Neuronal stem cell (in vitro differentiated cells): ENCODE measurements at regions not wholly inside any gene's neighbourhood (a gene's known extent, or its start where the extent isn't known, plus 50 kb on each side); places are given as distances from the start of the nearest gene placed in this dataset.
"Not testable (repeated sequence)": the region's sequence is repeated elsewhere in the genome, so short reads cannot be mapped to it uniquely, and the experiment has no call there.

ENCODE experiments used
- DNase-seq: peaks from one replicate; pipeline ENCODE4 v3.0.0-alpha.2; 2013; ENCODE audit warnings: low spot score
- H2AFZ ChIP-seq: one replicate; pipeline ENCODE4 v1.6.1; 2013; ENCODE audit warnings: mild to moderate bottlenecking, low read length, inconsistent platforms
- H2AK5ac ChIP-seq: 2 replicates; pipeline ENCODE4 v1.6.1; 2013; ENCODE audit warnings: low read depth, mild to moderate bottlenecking, inconsistent platforms, low read length, moderate library complexity, mixed read lengths
- H2BK120ac ChIP-seq: 2 replicates; pipeline ENCODE4 v1.6.1; 2013; ENCODE audit warnings: low read depth, mild to moderate bottlenecking, inconsistent platforms, low read length, moderate library complexity, mixed read lengths
- H2BK12ac ChIP-seq: one replicate; pipeline ENCODE4 v1.6.1; 2013; ENCODE audit warnings: low read length, inconsistent platforms
- H2BK15ac ChIP-seq: 2 replicates; pipeline ENCODE4 v1.6.1; 2013; ENCODE audit warnings: mild to moderate bottlenecking, low read length, inconsistent platforms, mixed read lengths
- H2BK5ac ChIP-seq: one replicate; pipeline ENCODE4 v1.6.1; 2013; ENCODE audit warnings: inconsistent platforms, mild to moderate bottlenecking, low read length, moderate library complexity
- H3K14ac ChIP-seq: one replicate; pipeline ENCODE4 v1.6.1; 2013; ENCODE audit warnings: low read length, inconsistent platforms
- H3K18ac ChIP-seq: 2 replicates; pipeline ENCODE4 v1.6.1; 2013; ENCODE audit warnings: low read length, inconsistent platforms
- H3K23ac ChIP-seq: 2 replicates; pipeline ENCODE4 v1.6.1; 2013; ENCODE audit warnings: low read depth, mild to moderate bottlenecking, mixed read lengths, low read length, inconsistent platforms; ENCODE audit not compliant: poor library complexity
- H3K27ac ChIP-seq: replicated peaks from 3 replicates; pipeline ENCODE4 v1.5.1; 2013; ENCODE audit warnings: low read length, inconsistent platforms
- H3K27me3 ChIP-seq, 3 experiments: 2 replicates each; pipeline ENCODE4 v1.6.1; 2013; ENCODE audit warnings: low read length in 3 of 3, mild to moderate bottlenecking in 2 of 3, inconsistent platforms in 1 of 3, low read depth in 1 of 3, mixed read lengths in 1 of 3, moderate library complexity in 1 of 3; ENCODE audit not compliant: control insufficient read depth in 3 of 3, insufficient read depth in 3 of 3
- H3K36me3 ChIP-seq, 2 donors: replicated peaks in 1 of 2; 2 replicates each; pipeline ENCODE4 v1.6.1; 2013; ENCODE audit warnings: low read length in 2 of 2; ENCODE audit not compliant: control insufficient read depth in 2 of 2, insufficient read depth in 2 of 2
- H3K4ac ChIP-seq: 2 replicates; pipeline ENCODE4 v1.6.1; 2013; ENCODE audit warnings: inconsistent platforms, mild to moderate bottlenecking, low read length, moderate library complexity
- H3K4me1 ChIP-seq, 2 donors: 1 replicate in 1 of 2; 2 replicates in 1 of 2; pipeline ENCODE4 v1.6.1; 2013; ENCODE audit warnings: low read length in 2 of 2, low read depth in 1 of 2; ENCODE audit not compliant: control insufficient read depth in 2 of 2, insufficient read depth in 1 of 2
- H3K4me2 ChIP-seq: one replicate; pipeline ENCODE4 v1.6.1; 2013; ENCODE audit warnings: mild to moderate bottlenecking, low read length, inconsistent platforms; ENCODE audit not compliant: insufficient read depth, poor library complexity, severe bottlenecking
- H3K4me3 ChIP-seq, 2 donors: 2 replicates each; pipeline ENCODE4 v1.5.1; 2013; ENCODE audit warnings: low read length in 2 of 2, mild to moderate bottlenecking in 2 of 2, inconsistent platforms in 1 of 2, moderate library complexity in 1 of 2
- H3K79me1 ChIP-seq: one replicate; pipeline ENCODE4 v1.6.1; 2013; ENCODE audit warnings: low read depth, mild to moderate bottlenecking, inconsistent platforms, low read length, moderate library complexity
- H3K9ac ChIP-seq: one replicate; pipeline ENCODE4 v1.6.1; 2013; ENCODE audit warnings: mild to moderate bottlenecking, low read depth, low read length, inconsistent platforms; ENCODE audit not compliant: poor library complexity
- H3K9me3 ChIP-seq, 2 donors: replicated peaks in 1 of 2; 2 replicates each; pipeline versions ENCODE3 to v1.6.1; 2013; ENCODE audit warnings: low read length in 2 of 2, mild to moderate bottlenecking in 2 of 2, inconsistent platforms in 1 of 2, low read depth in 1 of 2, mixed read lengths in 1 of 2, moderate library complexity in 1 of 2; ENCODE audit not compliant: control insufficient read depth in 2 of 2, insufficient read depth in 1 of 2
- H4K8ac ChIP-seq: one replicate; pipeline ENCODE4 v1.6.1; 2013; ENCODE audit warnings: low read depth, mild to moderate bottlenecking, inconsistent platforms, low read length, moderate library complexity
- H4K91ac ChIP-seq: one replicate; pipeline ENCODE4 v1.6.1; 2013; ENCODE audit warnings: low read length, low read depth, mild to moderate bottlenecking, inconsistent platforms; ENCODE audit not compliant: poor library complexity
- WGBS, 2 donors: extraction: QIAGEN DNeasy Blood & Tissue Kit; methylation state at CpG; one replicate each; pipeline ENCODE4 v1.1.7; 2013; ENCODE audit warnings: missing lambda C conversion rate in 2 of 2, mixed read lengths in 1 of 2; ENCODE audit not compliant: insufficient read length in 2 of 2, insufficient replicate concordance in 1 of 2; ENCODE audit errors: extremely low coverage in 2 of 2; 5-methylcytosine and 5-hydroxymethylcytosine counted together

GRCh38 chr11:45015983-45016382 lies 65.3 kb upstream of the TP53I11 start:
- not testable (repeated sequence) for H3K14ac ChIP-seq, H3K9me3 ChIP-seq, H3K9ac ChIP-seq, H2BK12ac ChIP-seq, H2BK120ac ChIP-seq, H3K79me1 ChIP-seq, H3K4ac ChIP-seq, H2AK5ac ChIP-seq, DNase-seq, H3K23ac ChIP-seq, H3K4me2 ChIP-seq, H4K91ac ChIP-seq, H3K27ac ChIP-seq, H3K18ac ChIP-seq, H2BK5ac ChIP-seq, H4K8ac ChIP-seq, H3K4me1 ChIP-seq, H3K36me3 ChIP-seq, H2AFZ ChIP-seq, H3K4me3 ChIP-seq, H2BK15ac ChIP-seq
- WGBS, 2 donors: no CpG with 5 or more reads among the region's 5 CpGs
- peaks cover 0 to 21% (median 0%) of the 10 kb centered on the region in 3 experiments for H3K27me3 ChIP-seq

- not testable (repeated sequence) for H2BK12ac ChIP-seq, H2BK5ac ChIP-seq, H3K18ac ChIP-seq, H2BK120ac ChIP-seq, H3K4ac ChIP-seq, H3K23ac ChIP-seq, H3K79me1 ChIP-seq, H3K9ac ChIP-seq, H2AFZ ChIP-seq, H3K4me2 ChIP-seq, H2AK5ac ChIP-seq, DNase-seq, H3K14ac ChIP-seq, H4K8ac ChIP-seq, H2BK15ac ChIP-seq, H3K36me3 ChIP-seq, H4K91ac ChIP-seq, H3K4me3 ChIP-seq, H3K9me3 ChIP-seq, H3K4me1 ChIP-seq, H3K27ac ChIP-seq
- H3K27me3 ChIP-seq: peaks cover 0 to 24% (median 0%) of the 10 kb centered on the region in 3 experiments
- WGBS, 2 donors: no CpG with 5 or more reads among the region's 4 CpGs
Measured at GRCh38 chr11:45016446-45016845, 65.8 kb upstream of the TP53I11 start.

- H4K91ac ChIP-seq: no peak overlapping the region
- DNase-seq: no peak
- H2BK120ac ChIP-seq: no peak overlapping the region
- no peak overlapping the region for H2AK5ac ChIP-seq
- no peak overlapping the region for H3K14ac ChIP-seq
- H3K4ac ChIP-seq: no peak overlapping the region
- H3K9ac ChIP-seq: no peak overlapping the region
- no peak overlapping the region for H2BK15ac ChIP-seq
- peak overlapping the region; percentile 4 for H3K18ac ChIP-seq
- no peak overlapping the region for H2AFZ ChIP-seq
- H3K27me3 ChIP-seq: peaks cover 0 to 32% (median 0%) of the 10 kb centered on the region in 3 experiments
- no peak overlapping the region for H2BK5ac ChIP-seq
- H3K23ac ChIP-seq: no peak overlapping the region
- H3K4me1 ChIP-seq: peaks cover 0 to 8% of the 10 kb centered on the region in 2 donors
- no peak overlapping the region for H3K27ac ChIP-seq
- H3K36me3 ChIP-seq: no peaks in the 10 kb centered on the region
- H4K8ac ChIP-seq: no peak overlapping the region
- H3K9me3 ChIP-seq: no peaks in the 10 kb centered on the region
- WGBS, 2 donors: no CpG with 5 or more reads among the region's 6 CpGs
- H3K79me1 ChIP-seq: no peaks in the 10 kb centered on the region
- H2BK12ac ChIP-seq: no peak overlapping the region
- no peak overlapping the region for H3K4me3 ChIP-seq
- H3K4me2 ChIP-seq: no peak overlapping the region
Measured at GRCh38 chr11:45017329-45017728, 66.6 kb upstream of the TP53I11 start.

- H3K27ac ChIP-seq: no peak overlapping the region
- H3K79me1 ChIP-seq: no peaks in the 10 kb centered on the region
- H3K4me1 ChIP-seq: peaks cover 0 to 10% of the 10 kb centered on the region in 2 donors
- no peak overlapping the region for H3K18ac ChIP-seq
- no peak overlapping the region for H2BK120ac ChIP-seq
- no peak overlapping the region for H3K4ac ChIP-seq
- no peak overlapping the region for H2BK12ac ChIP-seq
- no peak overlapping the region for H3K14ac ChIP-seq
- H3K36me3 ChIP-seq: no peaks in the 10 kb centered on the region
- H2BK5ac ChIP-seq: no peak overlapping the region
- H3K23ac ChIP-seq: no peak overlapping the region
- no peak for DNase-seq
- H3K4me2 ChIP-seq: no peak overlapping the region
- peaks cover 0 to 34% (median 0%) of the 10 kb centered on the region in 3 experiments for H3K27me3 ChIP-seq
- no peak overlapping the region for H4K91ac ChIP-seq
- no peak overlapping the region for H2AK5ac ChIP-seq
- no peak overlapping the region for H3K9ac ChIP-seq
- no peak overlapping the region for H3K4me3 ChIP-seq
- H3K9me3 ChIP-seq: no peaks in the 10 kb centered on the region
- no peak overlapping the region for H4K8ac ChIP-seq
- H2BK15ac ChIP-seq: no peak overlapping the region
- no peak overlapping the region for H2AFZ ChIP-seq
Measured at GRCh38 chr11:45021001-45021400, 70.3 kb upstream of the TP53I11 start.
